ENCODE measurements at regions not wholly inside any gene's neighbourhood (a gene's known extent, or its start where the extent isn't known, plus 50 kb on each side); places are given as distances from the start of the nearest gene placed in this dataset.

DNA sequence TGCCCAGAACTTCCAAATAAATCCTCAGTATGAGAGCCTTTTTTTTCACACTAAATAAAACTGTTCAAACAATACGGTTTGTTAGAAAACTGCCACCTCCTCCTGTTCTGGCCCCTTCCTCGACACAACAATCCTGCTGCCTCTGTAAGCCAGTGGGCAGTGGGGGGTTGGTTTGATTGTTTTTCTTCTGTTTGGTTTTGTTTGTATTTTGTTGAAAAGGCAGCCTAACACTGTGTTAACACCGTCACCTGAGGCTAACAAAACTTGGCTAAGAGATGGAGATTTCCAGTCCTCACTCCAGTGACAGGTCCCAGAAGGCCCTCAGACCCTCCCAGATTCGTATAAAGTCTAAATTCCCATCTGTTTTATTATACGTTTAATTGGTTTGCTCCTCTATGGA, 402.1 kb downstream of the ZNF521 start:
- Histone ChIP-seq H3K36me3 (ENCODE audit: control insufficient read depth, insufficient read depth, low read length) (no peaks in the 10 kb centered on the region), H3K27ac (ENCODE audit: low read length) (no peak overlapping the region), H3K4me1 (ENCODE audit: control insufficient read depth, insufficient read depth, low read length) (no peaks in the 10 kb centered on the region), H3K9me3 (ENCODE audit: control insufficient read depth, insufficient read depth, low read depth, low read length) (no peaks in the 10 kb centered on the region), H3K4me3 (ENCODE audit: low read depth in 2 of 2, low read length in 2 of 2) (no peak overlapping the region), H3K27me3 (ENCODE audit: control insufficient read depth, insufficient read depth, low read length) (no peaks in the 10 kb centered on the region; the same call in 1 of the 2 replicates)
- no TSS peak for BruUV-seq (replicated peaks)
- TF ChIP-seq TCF7L2 (IDR thresholded peaks at IDR 0.05; ENCODE audit: low read depth, low read length) (no peak), SIN3A (IDR thresholded peaks at IDR 0.05; ENCODE audit: borderline replicate concordance, insufficient read depth, low read depth, low read length) (no peak), POLR2AphosphoS5 (IDR thresholded peaks at IDR 0.05; ENCODE audit: low read depth, low read length) (no peak)
- TF ChIP-seq, protein P1, sequence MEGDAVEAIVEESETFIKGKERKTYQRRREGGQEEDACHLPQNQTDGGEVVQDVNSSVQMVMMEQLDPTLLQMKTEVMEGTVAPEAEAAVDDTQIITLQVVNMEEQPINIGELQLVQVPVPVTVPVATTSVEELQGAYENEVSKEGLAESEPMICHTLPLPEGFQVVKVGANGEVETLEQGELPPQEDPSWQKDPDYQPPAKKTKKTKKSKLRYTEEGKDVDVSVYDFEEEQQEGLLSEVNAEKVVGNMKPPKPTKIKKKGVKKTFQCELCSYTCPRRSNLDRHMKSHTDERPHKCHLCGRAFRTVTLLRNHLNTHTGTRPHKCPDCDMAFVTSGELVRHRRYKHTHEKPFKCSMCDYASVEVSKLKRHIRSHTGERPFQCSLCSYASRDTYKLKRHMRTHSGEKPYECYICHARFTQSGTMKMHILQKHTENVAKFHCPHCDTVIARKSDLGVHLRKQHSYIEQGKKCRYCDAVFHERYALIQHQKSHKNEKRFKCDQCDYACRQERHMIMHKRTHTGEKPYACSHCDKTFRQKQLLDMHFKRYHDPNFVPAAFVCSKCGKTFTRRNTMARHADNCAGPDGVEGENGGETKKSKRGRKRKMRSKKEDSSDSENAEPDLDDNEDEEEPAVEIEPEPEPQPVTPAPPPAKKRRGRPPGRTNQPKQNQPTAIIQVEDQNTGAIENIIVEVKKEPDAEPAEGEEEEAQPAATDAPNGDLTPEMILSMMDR (IDR thresholded peaks at IDR 0.05): no peak
- TF ChIP-seq, protein P2, sequence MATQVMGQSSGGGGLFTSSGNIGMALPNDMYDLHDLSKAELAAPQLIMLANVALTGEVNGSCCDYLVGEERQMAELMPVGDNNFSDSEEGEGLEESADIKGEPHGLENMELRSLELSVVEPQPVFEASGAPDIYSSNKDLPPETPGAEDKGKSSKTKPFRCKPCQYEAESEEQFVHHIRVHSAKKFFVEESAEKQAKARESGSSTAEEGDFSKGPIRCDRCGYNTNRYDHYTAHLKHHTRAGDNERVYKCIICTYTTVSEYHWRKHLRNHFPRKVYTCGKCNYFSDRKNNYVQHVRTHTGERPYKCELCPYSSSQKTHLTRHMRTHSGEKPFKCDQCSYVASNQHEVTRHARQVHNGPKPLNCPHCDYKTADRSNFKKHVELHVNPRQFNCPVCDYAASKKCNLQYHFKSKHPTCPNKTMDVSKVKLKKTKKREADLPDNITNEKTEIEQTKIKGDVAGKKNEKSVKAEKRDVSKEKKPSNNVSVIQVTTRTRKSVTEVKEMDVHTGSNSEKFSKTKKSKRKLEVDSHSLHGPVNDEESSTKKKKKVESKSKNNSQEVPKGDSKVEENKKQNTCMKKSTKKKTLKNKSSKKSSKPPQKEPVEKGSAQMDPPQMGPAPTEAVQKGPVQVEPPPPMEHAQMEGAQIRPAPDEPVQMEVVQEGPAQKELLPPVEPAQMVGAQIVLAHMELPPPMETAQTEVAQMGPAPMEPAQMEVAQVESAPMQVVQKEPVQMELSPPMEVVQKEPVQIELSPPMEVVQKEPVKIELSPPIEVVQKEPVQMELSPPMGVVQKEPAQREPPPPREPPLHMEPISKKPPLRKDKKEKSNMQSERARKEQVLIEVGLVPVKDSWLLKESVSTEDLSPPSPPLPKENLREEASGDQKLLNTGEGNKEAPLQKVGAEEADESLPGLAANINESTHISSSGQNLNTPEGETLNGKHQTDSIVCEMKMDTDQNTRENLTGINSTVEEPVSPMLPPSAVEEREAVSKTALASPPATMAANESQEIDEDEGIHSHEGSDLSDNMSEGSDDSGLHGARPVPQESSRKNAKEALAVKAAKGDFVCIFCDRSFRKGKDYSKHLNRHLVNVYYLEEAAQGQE (IDR thresholded peaks at IDR 0.05; ENCODE audit: insufficient read depth in 1 of 2, low read depth in 2 of 2, low read length in 1 of 2): no peak
- intact Hi-C loops (cut with micrococcal nuclease; ENCODE audit: unreplicated experiment): no loop called here
- ChIA-PET CTCF (no interaction called here), POLR2A (no interaction called here)
- no peak for DNase-seq (ENCODE audit: low read depth, low spot score)
- ATAC-seq: no peak
- in situ Hi-C loops (cut with HindIII; ENCODE audit: low pct_unique_long_range_greater_than_20kb, low sequenced_read_pairs): no loop called here

DNA sequence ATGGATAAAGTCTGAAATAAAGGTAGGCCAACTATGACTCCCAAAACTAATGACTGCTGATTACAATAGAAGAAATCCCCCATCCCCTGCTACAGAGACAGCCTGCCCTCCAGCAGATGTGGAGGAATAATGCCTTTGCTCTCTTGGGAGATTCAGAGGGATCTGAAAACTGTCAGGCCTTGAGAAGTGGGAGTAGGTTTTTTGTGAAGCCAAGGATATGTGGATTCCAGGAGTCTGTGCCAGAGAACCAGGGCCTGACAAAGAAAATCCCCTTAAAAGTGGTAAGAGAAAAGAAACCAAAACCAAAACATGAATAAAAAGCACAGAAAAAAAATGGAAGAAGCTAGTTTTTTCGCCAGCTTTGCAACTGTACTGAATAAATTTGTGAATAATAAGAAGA, 397.6 kb downstream of the ZNF521 start:
- in situ Hi-C loops (cut with HindIII; ENCODE audit: low pct_unique_long_range_greater_than_20kb, low sequenced_read_pairs): no loop called here
- H3K4me1 ChIP-seq (ENCODE audit: control insufficient read depth, insufficient read depth, low read length): no peaks in the 10 kb centered on the region
- DNase-seq (ENCODE audit: low read depth, low spot score): no peak
- no peaks in the 10 kb centered on the region for H3K36me3 ChIP-seq (ENCODE audit: control insufficient read depth, insufficient read depth, low read length)
- no peak overlapping the region for H3K27ac ChIP-seq (ENCODE audit: low read length)
- H3K27me3 ChIP-seq (ENCODE audit: control insufficient read depth, insufficient read depth, low read length): no peaks in the 10 kb centered on the region
- no peak overlapping the region for H3K4me3 ChIP-seq (ENCODE audit: low read depth in 2 of 2, low read length in 2 of 2)
- H3K9me3 ChIP-seq (ENCODE audit: control insufficient read depth, insufficient read depth, low read depth, low read length): no peaks in the 10 kb centered on the region
- TF ChIP-seq, protein P2 (IDR thresholded peaks at IDR 0.05; ENCODE audit: insufficient read depth in 1 of 2, low read depth in 2 of 2, low read length in 1 of 2): no peak
- TF ChIP-seq TCF7L2 (IDR thresholded peaks at IDR 0.05; ENCODE audit: low read depth, low read length) (no peak), POLR2AphosphoS5 (IDR thresholded peaks at IDR 0.05; ENCODE audit: low read depth, low read length) (no peak)
- TF ChIP-seq, protein P1 (IDR thresholded peaks at IDR 0.05): no peak
- POLR2A ChIA-PET: no interaction called here
- no peak for ATAC-seq
- CTCF ChIA-PET: no interaction called here
- intact Hi-C loops (cut with micrococcal nuclease; ENCODE audit: unreplicated experiment): no loop called here
- no TSS peak for BruUV-seq (replicated peaks)
